Thymus (tissue), 11 donors: ENCODE measurements at regions not wholly inside any gene's neighbourhood (a gene's known extent, or its start where the extent isn't known, plus 50 kb on each side); places are given as distances from the start of the nearest gene placed in this dataset.

Experiments used
- DNase-seq, 9 donors: peaks; one replicate each; pipeline ENCODE4 v3.0.0-alpha.2; 2013; ENCODE audit warnings: low spot score in 9 of 9, low read depth in 6 of 9, missing footprints in 1 of 9
- H3K27ac ChIP-seq, 2 donors: one replicate each; pipeline ENCODE4 v1.5.1; 2013; ENCODE audit warnings: control low read depth in 1 of 2, low read depth in 1 of 2, low read length in 1 of 2, mild to moderate bottlenecking in 1 of 2, moderate library complexity in 1 of 2
- H3K27me3 ChIP-seq, 2 donors: one replicate each; pipeline ENCODE4 v1.5.1; 2013; ENCODE audit warnings: low read length in 1 of 2; ENCODE audit not compliant: control insufficient read depth in 2 of 2, insufficient read depth in 1 of 2
- H3K36me3 ChIP-seq, 2 donors: one replicate each; pipeline ENCODE4 v1.5.1; 2013; ENCODE audit warnings: low read length in 1 of 2, mild to moderate bottlenecking in 1 of 2, moderate library complexity in 1 of 2; ENCODE audit not compliant: control insufficient read depth in 2 of 2, insufficient read depth in 2 of 2
- H3K4me1 ChIP-seq, 2 donors: one replicate each; pipeline ENCODE4 v1.5.1; 2013; ENCODE audit warnings: low read length in 2 of 2; ENCODE audit not compliant: control insufficient read depth in 2 of 2, insufficient read depth in 2 of 2
- H3K4me3 ChIP-seq, 2 donors: one replicate each; pipeline ENCODE4 v1.5.1; 2013; ENCODE audit warnings: low read length in 2 of 2, control low read depth in 1 of 2, mild to moderate bottlenecking in 1 of 2
- H3K9me3 ChIP-seq, 2 donors: one replicate each; pipeline ENCODE4 v1.5.1; 2013; ENCODE audit warnings: low read length in 1 of 2, mild to moderate bottlenecking in 1 of 2; ENCODE audit not compliant: control insufficient read depth in 2 of 2, insufficient read depth in 1 of 2
- WGBS: extraction: QIAGEN DNeasy Blood & Tissue Kit; methylation state at CpG from one replicate; pipeline ENCODE4 v1.1.7; 2013; 5-methylcytosine and 5-hydroxymethylcytosine counted together
- donor health status: healthy.

DNA sequence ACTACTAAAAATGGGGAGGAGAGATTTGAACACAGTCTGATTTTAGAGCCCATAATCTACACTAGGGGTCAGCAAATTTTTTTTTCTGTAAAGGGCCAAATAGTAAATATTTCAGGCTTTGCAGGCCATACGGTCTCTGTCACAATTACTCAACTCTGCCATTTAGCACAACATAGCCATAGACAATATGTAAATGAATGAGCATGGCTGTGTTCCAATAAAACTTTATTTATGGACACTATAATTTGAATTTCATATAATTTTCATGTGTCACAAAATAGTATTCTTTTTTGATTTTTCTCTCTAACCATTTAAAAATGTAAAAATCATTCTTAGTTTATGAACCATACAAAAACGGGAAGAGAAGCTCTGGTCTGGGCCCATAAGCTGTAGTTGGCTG, 309.4 kb downstream of the GPD2 start:
- 93% methylated on average over 2 of the region's 2 CpGs for WGBS
- no peak overlapping the region for H3K27ac ChIP-seq
- no peak overlapping the region for H3K4me3 ChIP-seq
- no peaks in the 10 kb centered on the region for H3K27me3 ChIP-seq
- H3K9me3 ChIP-seq, result no peaks in the 10 kb centered on the region
- no peak for DNase-seq
- H3K36me3 ChIP-seq, result no peaks in the 10 kb centered on the region
- H3K4me1 ChIP-seq, result no peaks in the 10 kb centered on the region

DNA sequence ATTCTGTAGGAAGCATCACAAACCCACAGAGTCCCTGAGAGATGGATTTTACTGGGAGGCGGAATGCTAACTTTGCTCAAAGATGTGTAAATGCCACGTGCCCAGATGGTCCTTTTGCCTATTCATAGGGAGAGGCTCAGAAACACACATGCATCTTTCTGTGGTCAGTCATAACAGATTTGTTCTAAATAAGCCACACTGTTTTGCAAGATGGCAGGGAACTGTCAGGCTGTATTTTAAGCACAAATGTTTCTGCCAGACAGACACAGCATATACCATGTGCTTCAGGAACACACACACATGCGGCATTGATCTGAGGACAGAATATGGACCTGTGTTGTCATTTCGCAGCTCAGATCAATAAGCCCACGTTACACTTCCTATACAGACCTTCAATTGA, 312.0 kb downstream of the GPD2 start:
- H3K4me3 ChIP-seq, result no peak overlapping the region

DNA sequence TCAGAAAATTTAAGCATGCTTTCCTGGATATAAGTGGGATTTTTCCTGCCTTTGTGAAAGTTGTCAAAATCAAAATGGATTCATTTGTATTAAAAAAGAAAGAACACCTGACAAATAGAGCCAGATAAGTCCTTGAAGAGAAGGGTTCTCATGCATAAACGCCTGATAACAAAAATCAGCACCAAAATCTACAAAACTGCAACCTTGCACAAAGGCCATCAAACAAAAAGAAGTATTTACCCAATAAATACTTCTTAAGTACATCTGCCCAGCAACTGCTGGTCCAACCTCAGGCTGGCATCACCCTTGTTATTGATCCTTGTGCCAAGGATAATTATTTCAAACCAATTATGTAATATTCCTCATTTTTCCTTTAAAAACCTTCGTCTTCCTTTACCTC, 315.9 kb downstream of the GPD2 start:
- Histone ChIP-seq H3K27ac (no peak overlapping the region), H3K27me3 (no peaks in the 10 kb centered on the region), H3K4me1 (no peaks in the 10 kb centered on the region), H3K9me3 (no peaks in the 10 kb centered on the region), H3K4me3 (no peak overlapping the region), H3K36me3 (no peaks in the 10 kb centered on the region)
- WGBS, result 84% methylated on average over 2 of the region's 2 CpGs
- DNase-seq, result no peak

More for the DNA sequence above, 312.0 kb downstream of the GPD2 start:
- no peaks in the 10 kb centered on the region for H3K4me1 ChIP-seq
- H3K36me3 ChIP-seq, result no peaks in the 10 kb centered on the region
- no peak overlapping the region for H3K27ac ChIP-seq
- 78% methylated on average over 5 of the region's 5 CpGs for WGBS
- no peaks in the 10 kb centered on the region for H3K27me3 ChIP-seq
- H3K9me3 ChIP-seq, result no peaks in the 10 kb centered on the region
- DNase-seq, result no peak

DNA sequence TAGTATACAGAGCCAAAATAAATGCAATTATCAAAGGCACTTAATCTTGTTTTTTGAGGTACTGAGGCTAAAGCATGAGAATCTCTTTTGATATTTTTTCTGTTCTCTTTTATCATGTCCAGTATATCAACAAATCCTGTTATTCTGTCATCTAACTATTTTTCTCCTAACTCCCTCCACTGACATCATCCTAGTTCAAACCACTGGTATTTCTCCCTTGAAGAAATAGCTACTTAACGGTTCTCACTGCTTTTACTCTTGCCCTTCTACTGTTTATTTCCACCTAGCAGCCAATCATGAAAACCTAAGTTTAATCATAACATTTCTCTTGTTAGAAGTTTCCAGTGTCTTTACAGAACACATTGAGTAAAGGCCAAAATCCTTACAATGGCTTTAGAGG, 317.6 kb downstream of the GPD2 start:
- H3K27ac ChIP-seq, result no peak overlapping the region
- no peak overlapping the region for H3K4me3 ChIP-seq
- no peaks in the 10 kb centered on the region for H3K4me1 ChIP-seq
- no peaks in the 10 kb centered on the region for H3K36me3 ChIP-seq
- no peak for DNase-seq
- no peaks in the 10 kb centered on the region for H3K9me3 ChIP-seq
- WGBS, result 85% methylated on average over 1 of the region's 1 CpG
- no peaks in the 10 kb centered on the region for H3K27me3 ChIP-seq

DNA sequence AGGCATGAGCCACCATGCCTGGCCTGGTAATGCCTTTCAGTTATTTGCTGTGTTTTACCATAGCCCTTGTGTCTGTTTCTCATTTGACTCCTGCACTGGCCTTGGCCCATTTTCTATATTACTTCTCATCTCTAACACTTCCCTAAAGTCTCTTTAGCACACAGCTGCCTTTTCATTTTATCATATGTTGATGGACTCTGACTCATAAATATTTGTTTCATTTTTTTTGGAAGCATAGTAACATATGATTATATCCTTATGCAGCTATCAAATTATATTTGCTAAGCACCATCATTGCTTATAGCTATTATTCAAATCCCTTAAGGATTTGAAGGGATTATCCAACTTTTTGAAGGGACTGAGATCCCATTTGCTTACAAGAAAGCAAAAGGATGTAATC, 320.3 kb downstream of the GPD2 start:
- no peaks in the 10 kb centered on the region for H3K27me3 ChIP-seq
- H3K27ac ChIP-seq, result no peak overlapping the region
- no peaks in the 10 kb centered on the region for H3K9me3 ChIP-seq
- H3K4me3 ChIP-seq, result no peak overlapping the region
- H3K4me1 ChIP-seq, result no peaks in the 10 kb centered on the region
- DNase-seq, result no peak
- H3K36me3 ChIP-seq, result no peaks in the 10 kb centered on the region

- Histone ChIP-seq H3K27ac (no peak overlapping the region), H3K4me1 (no peaks in the 10 kb centered on the region), H3K36me3 (no peaks in the 10 kb centered on the region), H3K4me3 (no peak overlapping the region), H3K9me3 (no peaks in the 10 kb centered on the region), H3K27me3 (no peaks in the 10 kb centered on the region)
- 92% methylated on average over 2 of the region's 2 CpGs for WGBS
- DNase-seq, result no peak
Observed at GRCh38 chr2:156763174-156763573, 327.0 kb downstream of the GPD2 start.

GRCh38 chr2:156765043-156765442, 328.9 kb downstream of the GPD2 start:
- Histone ChIP-seq H3K36me3 (no peaks in the 10 kb centered on the region), H3K4me1 (no peaks in the 10 kb centered on the region), H3K27me3 (no peaks in the 10 kb centered on the region), H3K4me3 (no peak overlapping the region), H3K9me3 (no peaks in the 10 kb centered on the region), H3K27ac (no peak overlapping the region)
- no peak for DNase-seq
- WGBS, result 37% methylated on average over 2 of the region's 2 CpGs

DNA sequence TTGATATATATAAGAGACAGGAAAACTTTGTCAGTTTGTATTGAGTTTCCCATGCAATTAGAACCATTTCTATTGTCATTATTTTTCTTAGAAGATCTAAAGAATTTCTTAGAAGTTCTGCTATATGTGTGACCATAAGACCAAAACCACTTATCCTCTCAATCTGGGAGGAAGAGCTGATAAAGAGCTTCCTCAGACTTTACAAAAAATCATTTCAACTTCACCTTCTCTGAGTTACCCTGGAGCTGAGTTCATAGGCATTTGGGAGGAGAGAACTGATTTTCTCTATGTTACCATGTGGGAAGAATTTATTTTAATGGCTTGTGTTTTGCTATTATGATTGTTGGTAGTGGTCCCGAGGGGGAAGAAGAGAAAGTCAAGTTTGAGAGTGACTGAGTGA, 329.3 kb downstream of the GPD2 start:
- WGBS, result 87% methylated on average over 1 of the region's 1 CpG
- DNase-seq, result no peak
- Histone ChIP-seq H3K36me3 (no peaks in the 10 kb centered on the region), H3K4me3 (no peak overlapping the region), H3K27ac (no peak overlapping the region), H3K9me3 (no peaks in the 10 kb centered on the region), H3K27me3 (no peaks in the 10 kb centered on the region), H3K4me1 (no peaks in the 10 kb centered on the region)

- Histone ChIP-seq H3K27me3 (no peaks in the 10 kb centered on the region), H3K4me3 (no peak overlapping the region), H3K27ac (no peak overlapping the region), H3K9me3 (no peaks in the 10 kb centered on the region), H3K36me3 (no peaks in the 10 kb centered on the region), H3K4me1 (no peaks in the 10 kb centered on the region)
- WGBS, result 83% methylated on average over 1 of the region's 1 CpG
- no peak for DNase-seq
Observed at GRCh38 chr2:156769802-156770201, 333.6 kb downstream of the GPD2 start.

GRCh38 chr2:156778916-156779315, 342.7 kb downstream of the GPD2 start:
- no peaks in the 10 kb centered on the region for H3K36me3 ChIP-seq
- no peak for DNase-seq
- H3K27me3 ChIP-seq, result no peaks in the 10 kb centered on the region
- H3K27ac ChIP-seq, result no peak overlapping the region
- H3K4me3 ChIP-seq, result no peak overlapping the region
- no peaks in the 10 kb centered on the region for H3K9me3 ChIP-seq
- H3K4me1 ChIP-seq, result no peaks in the 10 kb centered on the region
- WGBS, result 95% methylated on average over 3 of the region's 3 CpGs
